ENCODE measurements at regions not wholly inside any gene's neighbourhood (a gene's known extent, or its start where the extent isn't known, plus 50 kb on each side); places are given as distances from the start of the nearest gene placed in this dataset.

GRCh38 chr20:56060486-56060885, 55.2 kb upstream of the CBLN4 start:
- DNase-seq (ENCODE audit: insufficient read length, low spot score), result no peak
- no peak for FAIRE-seq

GRCh38 chr20:56069016-56069415, 63.7 kb upstream of the CBLN4 start:
- FAIRE-seq, result peak; percentile 86
- no peak for DNase-seq (ENCODE audit: insufficient read length, low spot score)

DNA sequence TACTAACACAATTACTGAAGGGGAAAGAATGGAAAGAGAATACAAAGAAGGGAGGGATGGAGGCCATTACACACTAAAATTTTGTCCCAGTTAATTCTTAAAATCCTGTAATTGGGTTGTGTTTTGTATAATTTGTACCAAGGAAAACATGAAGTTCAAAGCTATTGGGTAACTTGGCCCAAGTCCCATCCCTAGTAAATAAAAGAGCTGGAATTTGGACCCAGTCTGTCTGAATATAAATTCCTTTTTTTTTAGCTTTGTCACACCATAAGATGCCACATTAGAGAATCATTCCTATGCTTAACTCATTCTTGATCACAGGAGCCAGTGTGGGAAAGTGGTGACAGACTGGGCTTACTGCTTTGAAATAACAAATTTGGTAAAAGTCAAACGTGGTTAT, 66.8 kb upstream of the CBLN4 start:
- DNase-seq (ENCODE audit: insufficient read length, low spot score), result no peak
- no peak for FAIRE-seq

DNA sequence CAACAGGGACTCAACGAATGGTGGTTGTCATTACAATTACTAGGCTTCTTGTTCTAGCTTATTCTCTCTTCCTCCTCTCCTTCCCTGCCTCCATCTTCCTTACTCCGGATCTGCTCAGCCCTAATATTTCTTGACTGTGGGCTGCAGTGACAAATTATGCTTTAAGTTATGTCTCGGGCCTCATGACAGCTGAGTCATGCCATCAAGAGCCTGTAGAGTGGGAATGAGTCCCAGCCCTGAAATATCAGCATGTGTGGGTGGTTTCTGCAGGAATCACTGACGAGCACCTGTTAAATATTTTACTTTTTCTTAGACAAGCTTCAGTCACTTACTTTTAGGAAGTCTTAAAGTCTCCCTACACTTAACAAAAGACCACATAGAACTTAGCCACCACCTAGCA, 83.1 kb upstream of the CBLN4 start:
- DNase-seq (ENCODE audit: insufficient read length, low spot score) (no peak), FAIRE-seq (no peak)

- FAIRE-seq, result peak; percentile 92
- no peak for DNase-seq (ENCODE audit: insufficient read length, low spot score)
These were observed 86.4 kb upstream of the CBLN4 start for GRCh38 chr20:56091628-56092234.

DNA sequence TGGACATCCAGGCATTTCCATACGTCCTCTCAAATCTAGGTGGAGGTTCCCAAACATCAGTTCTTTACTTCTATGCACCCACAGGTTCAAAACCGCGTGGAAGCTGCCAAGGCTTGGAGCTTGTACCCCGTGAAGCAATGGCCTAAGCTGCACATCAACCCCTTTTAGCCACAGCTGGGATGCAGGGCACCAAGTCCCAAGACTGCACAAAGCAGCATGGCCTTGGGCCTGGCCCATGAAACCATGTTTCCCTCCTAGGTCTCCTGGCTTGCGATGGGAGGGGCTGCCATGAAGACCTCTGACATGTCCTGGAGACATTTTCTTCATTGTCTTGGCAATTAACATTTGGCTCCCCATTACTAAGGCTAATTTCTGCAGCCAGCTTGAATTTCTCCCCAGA, 88.9 kb upstream of the CBLN4 start:
- FAIRE-seq (no peak), DNase-seq (ENCODE audit: insufficient read length, low spot score) (no peak)

GRCh38 chr20:56098981-56099500, 93.7 kb upstream of the CBLN4 start:
- no peak for DNase-seq (ENCODE audit: insufficient read length, low spot score)
- peak; percentile 57 for FAIRE-seq

DNA sequence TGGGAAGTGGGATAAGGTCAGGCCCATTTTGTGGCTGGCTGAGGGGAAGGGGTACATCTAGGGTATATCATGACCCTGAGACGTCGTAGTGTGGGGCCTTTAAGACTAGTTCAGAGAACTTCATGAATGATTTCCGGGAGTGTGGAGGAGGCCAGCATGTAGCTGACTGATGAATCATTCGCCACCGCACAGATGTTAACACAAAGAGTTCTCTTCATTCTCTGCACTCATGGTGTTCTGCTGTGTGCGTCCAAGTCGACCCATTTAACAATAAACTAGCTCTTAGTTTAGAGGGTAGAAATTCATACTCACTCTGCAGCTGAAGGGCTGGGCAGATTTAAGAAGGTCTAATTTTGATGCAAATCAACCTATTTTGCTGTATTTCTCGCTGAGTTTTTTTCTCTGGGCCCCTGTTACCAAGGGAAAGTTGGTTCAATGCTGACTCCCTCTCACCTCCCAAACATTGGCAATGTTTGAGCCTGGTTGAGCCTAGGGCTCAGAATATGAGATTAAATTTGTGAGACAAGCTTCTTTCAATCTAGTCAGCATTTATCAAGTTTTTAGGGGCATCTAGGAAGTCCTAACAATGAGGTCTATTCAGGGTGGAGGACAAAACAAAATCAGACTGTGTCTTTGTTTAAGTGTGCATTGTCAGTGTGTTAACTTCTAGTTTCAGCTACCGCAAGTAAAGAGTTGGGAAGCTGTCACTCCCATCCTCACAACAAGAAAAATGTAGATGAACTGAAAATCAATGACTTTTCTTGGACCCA, 106.8 kb upstream of the CBLN4 start:
- DNase-seq (ENCODE audit: insufficient read length, low spot score), result no peak

DNA sequence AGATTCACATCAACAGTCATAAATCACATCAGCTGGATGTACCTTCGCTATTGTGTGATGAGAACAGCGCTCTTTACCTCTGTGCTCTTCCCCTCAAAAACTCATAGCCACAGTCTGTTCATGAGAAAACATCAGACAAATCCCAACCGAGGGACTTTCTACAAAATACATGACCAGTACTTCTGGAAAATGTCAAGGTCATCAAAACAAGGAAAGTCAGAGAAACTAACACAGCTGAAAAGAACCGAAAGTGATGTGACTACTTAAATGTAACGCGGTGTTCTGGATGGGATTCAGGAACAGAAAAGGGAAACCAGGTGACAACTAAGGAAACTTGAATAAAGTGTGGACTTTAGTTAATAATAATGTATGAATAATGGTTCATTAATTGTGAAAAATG, 112.0 kb upstream of the CBLN4 start:
- DNase-seq (ENCODE audit: insufficient read length, low spot score) (no peak), FAIRE-seq (peak; percentile 63)

More for the DNA sequence above, 106.8 kb upstream of the CBLN4 start:
- peak; percentile 76 for FAIRE-seq

- FAIRE-seq (peak; percentile 83), DNase-seq (ENCODE audit: insufficient read length, low spot score) (no peak)
These were observed 116.5 kb upstream of the CBLN4 start for GRCh38 chr20:56121850-56122249.

GRCh38 chr20:56143759-56144158, 104.8 kb upstream of the MC3R start:
- DNase-seq (ENCODE audit: insufficient read length, low spot score), result no peak
- no peak for FAIRE-seq

GRCh38 chr20:56151834-56152233, 96.7 kb upstream of the MC3R start:
- peak; percentile 36 for FAIRE-seq
- DNase-seq (ENCODE audit: insufficient read length, low spot score), result no peak

GRCh38 chr20:56153926-56154325, 94.6 kb upstream of the MC3R start:
- no peak for DNase-seq (ENCODE audit: insufficient read length, low spot score)
- peak; percentile 69 for FAIRE-seq

DNA sequence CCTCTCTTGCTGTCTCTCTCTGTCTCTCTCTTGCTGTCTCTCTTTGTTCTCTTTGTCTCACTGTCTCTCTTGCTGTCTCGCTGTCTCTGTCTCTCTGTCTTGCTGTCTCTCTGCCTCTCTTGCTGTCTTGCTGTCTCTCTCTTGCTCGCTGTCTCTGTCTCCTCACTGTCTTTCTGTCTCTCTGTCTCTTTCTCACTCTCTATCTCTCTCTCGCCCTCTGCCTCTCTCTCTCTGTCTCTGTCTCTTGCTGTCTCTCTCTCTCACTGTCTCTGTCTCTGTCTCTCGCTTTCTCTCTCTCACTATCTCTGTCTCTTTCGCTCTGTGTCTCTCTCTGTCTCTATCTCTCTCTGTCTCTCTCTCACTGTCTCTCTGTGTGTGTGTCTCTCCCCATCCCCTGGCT, 92.9 kb upstream of the MC3R start:
- FAIRE-seq (no peak), DNase-seq (ENCODE audit: insufficient read length, low spot score) (no peak)

- FAIRE-seq, result no peak
- DNase-seq (ENCODE audit: insufficient read length, low spot score), result no peak
These were observed 90.9 kb upstream of the MC3R start for GRCh38 chr20:56157530-56158203.

DNA sequence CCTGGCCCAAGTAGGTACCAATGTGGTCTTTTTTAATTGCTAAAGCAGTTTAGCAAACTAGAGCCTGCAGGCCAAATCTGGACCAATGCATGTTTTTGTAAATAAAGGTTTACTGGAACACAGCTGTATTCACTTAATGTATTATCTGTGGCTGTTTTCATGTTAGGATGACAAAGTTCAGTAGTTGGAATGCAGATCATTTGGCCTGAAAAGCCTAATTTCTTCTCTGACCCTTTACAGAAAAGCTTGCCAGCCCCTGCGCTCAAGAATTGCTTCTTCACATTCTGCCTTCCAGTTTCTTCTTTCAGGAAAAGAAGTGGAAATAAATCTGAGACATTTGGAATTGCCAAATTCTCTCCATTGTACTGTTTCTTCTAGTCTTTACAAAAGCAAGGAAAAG, 90.0 kb upstream of the MC3R start:
- no peak for FAIRE-seq
- DNase-seq (ENCODE audit: insufficient read length, low spot score), result no peak

DNA sequence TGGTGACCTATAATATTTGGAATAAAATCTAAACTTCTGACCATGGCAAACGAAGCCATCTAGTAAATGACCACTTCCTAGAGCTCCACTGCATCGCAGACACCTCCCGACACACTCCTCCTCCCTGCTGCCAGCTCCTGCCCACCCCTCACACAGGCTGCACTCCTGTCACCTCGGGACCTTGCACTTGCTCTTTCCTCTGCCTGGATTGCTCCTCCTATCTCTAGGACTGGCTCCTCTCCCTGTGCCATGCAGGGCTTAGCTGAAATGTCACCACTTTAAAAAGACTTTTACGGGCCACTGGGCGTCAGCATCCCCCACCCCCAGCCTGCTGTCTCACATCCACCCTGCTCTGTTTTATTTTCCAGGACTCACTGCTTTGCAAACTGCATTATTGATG, 87.6 kb upstream of the MC3R start:
- DNase-seq (ENCODE audit: insufficient read length, low spot score) (no peak), FAIRE-seq (no peak)

GRCh38 chr20:56163806-56164205, 84.7 kb upstream of the MC3R start:
- DNase-seq (ENCODE audit: insufficient read length, low spot score) (no peak), FAIRE-seq (peak; percentile 99)

GRCh38 chr20:56166781-56167465, 81.6 kb upstream of the MC3R start:
- DNase-seq (ENCODE audit: insufficient read length, low spot score), result no peak
- no peak for FAIRE-seq

GRCh38 chr20:56171087-56172012, 77.2 kb upstream of the MC3R start:
- FAIRE-seq, result peak; percentile 95
- DNase-seq (ENCODE audit: insufficient read length, low spot score), result peak; percentile 45
